GM19324 (cell line): ENCODE measurements at regions not wholly inside any gene's neighbourhood (a gene's known extent, or its start where the extent isn't known, plus 50 kb on each side); places are given as distances from the start of the nearest gene placed in this dataset.

ENCODE experiments used
- ATAC-seq: cut with Tn5 transposase; IDR thresholded peaks from one replicate; pipeline ENCODE4 v1.9.1; 2021; ENCODE audit warnings: mild to moderate bottlenecking, moderate library complexity; ENCODE audit not compliant: unreplicated experiment, low FRiP score

- no peak for ATAC-seq
These were observed 166.9 kb upstream of the IL12A start for GRCh38 chr3:159821736-159822135.

- no peak for ATAC-seq
These were observed 164.9 kb upstream of the IL12A start for GRCh38 chr3:159823780-159824179.

DNA sequence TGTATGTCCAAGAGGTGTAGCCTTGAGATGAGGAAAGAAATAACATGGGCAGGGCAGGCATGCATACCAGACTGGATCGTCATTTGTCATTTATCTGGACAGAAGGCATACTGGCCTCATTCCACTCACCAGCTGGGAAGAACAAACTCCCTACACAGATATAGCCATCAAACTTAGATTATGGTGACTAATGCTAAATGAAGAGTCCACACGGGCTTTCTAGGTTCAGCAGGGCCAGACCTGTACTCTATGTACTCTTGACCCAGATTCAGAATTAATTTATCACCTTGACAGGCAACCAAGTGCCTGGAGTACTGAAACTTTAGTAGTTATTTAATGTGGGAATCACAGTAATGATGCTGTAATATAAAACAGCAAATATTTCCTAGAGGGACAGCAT lies 164.3 kb upstream of the IL12A start:
- ATAC-seq, result no peak

DNA sequence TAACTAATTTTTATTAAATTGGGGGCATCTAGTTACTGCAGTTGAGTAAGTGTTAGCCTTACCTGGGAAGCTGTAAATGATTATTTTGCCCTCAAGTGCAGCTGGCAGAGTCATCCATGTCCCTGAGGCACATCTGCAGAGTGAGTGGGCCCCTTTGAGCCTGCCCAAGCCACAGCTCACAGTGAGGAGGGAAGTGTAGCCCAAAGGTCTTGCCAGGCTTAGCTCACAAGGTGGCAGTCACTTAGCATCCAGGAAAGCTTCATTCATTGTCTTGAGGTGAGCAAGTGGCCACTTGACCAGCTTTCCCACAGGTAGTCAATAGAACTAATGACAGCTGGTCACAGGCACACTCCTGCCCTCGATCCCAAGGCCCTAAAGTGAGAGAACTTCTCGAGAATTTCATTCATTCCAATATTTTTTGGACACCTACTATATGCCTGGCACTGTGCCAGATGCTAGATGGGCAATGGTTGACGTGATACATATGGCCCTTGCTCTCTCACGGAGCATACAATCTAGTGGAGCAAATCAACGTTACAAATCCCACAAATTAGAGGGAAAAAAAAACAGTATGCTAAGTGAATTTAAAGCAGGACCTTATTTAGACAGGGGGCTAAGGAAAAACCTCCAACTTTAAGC lies 163.3 kb upstream of the IL12A start:
- ATAC-seq, result no peak

- ATAC-seq, result no peak
These were observed 160.1 kb upstream of the IL12A start for GRCh38 chr3:159828542-159828943.

DNA sequence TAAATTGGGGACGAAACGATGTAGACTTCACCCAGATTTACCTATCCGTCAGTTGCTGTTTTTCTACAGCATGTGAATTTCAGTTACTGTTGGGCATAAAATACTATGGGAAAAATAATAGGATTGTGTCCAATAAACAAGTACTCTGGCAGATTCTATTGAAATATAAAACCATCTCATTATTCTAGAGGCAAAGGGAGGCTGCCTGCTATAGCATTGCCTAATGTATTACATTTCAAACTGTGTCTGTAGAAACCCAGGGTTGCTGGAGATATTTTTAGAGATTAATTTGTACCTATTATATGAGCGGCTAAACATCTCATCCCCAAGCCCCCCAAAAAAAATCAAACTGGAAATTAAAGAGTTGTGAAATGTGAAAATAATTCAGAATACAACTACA lies 159.6 kb upstream of the IL12A start:
- no peak for ATAC-seq

DNA sequence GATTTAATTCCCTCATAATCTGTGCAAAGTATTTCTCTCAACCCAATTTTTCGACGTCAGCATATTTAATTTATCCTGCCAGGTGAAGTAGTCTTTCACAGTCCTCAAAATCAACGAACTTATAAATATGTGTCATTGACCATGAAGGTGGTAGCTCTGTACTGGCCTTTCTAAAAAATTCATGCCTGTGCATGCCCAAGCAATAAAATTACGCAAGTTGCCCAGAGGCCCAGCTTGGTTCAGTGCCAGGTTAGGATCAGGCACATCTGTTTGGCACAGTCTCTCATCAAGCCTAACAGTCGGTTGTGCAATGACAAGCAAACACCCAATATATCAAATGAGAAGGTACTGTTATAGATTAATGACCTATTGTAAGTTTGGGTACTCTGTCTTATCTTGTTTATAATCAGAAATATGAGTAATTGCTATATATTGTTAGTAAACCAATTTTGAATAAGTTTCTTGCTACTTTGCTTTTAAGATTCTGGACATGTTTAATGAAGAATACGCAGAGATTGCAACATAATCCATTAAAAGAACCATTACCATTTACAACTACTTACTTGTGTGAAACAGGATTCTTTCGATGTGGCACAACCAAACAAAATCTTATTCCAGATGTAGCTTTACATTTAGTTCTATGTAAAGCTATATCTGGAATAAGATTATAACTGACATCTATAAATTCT lies 159.0 kb upstream of the IL12A start:
- ATAC-seq, result no peak

DNA sequence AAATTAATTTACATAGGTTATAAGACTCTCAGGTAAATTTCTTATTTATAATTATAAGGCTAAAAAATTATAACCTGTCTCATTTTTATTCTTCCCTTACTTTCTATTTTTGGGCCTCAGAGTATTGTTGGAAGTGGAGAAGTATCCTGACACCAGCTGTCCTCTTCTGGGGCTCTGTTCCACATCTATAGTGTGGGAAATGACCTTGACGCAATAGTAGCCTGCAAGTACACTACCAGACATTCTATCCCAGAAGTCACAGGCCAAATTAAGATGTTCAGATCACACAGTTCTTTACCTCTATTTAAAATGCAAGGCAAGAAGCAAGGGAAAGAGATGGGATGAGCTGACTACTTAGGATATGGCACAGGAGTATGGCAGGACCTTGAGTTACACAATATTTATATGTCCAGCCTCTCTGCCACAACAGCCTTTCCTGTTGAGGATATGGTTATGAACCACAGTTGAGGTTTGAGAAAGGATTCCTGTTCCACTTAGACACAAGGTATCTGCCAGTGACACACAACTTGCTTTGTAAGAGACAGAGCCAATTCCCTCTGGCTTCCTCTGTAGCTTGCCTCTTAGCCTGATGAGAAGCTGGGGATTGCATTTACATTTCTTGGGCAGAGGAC lies 158.0 kb upstream of the IL12A start:
- ATAC-seq, result no peak

GRCh38 chr3:159831466-159831865 lies 157.2 kb upstream of the IL12A start:
- ATAC-seq, result no peak

- peak; percentile 90 for ATAC-seq
These were observed 156.6 kb upstream of the IL12A start for GRCh38 chr3:159832024-159832423.

DNA sequence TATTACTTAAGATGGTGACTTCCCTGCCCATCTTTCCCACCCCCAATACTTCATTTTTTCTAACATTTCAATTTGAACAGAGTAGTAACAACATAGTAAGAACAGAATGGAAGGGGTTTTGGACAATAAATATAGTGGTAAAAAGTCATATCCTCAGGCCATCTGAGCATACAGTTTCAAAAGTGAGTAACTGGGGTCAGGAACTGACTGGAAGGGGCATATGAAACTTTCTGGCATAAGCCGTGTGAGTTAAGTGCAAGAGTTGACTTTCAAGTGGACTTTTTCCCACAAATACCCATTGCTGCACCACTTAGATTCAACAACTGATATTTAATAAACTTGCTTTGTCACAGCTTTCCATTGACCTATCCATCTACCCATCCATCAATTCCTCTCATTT lies 153.5 kb upstream of the IL12A start:
- ATAC-seq, result no peak

GRCh38 chr3:159837725-159838124 lies 150.9 kb upstream of the IL12A start:
- no peak for ATAC-seq

GRCh38 chr3:159838938-159839337 lies 149.7 kb upstream of the IL12A start:
- ATAC-seq, result no peak

DNA sequence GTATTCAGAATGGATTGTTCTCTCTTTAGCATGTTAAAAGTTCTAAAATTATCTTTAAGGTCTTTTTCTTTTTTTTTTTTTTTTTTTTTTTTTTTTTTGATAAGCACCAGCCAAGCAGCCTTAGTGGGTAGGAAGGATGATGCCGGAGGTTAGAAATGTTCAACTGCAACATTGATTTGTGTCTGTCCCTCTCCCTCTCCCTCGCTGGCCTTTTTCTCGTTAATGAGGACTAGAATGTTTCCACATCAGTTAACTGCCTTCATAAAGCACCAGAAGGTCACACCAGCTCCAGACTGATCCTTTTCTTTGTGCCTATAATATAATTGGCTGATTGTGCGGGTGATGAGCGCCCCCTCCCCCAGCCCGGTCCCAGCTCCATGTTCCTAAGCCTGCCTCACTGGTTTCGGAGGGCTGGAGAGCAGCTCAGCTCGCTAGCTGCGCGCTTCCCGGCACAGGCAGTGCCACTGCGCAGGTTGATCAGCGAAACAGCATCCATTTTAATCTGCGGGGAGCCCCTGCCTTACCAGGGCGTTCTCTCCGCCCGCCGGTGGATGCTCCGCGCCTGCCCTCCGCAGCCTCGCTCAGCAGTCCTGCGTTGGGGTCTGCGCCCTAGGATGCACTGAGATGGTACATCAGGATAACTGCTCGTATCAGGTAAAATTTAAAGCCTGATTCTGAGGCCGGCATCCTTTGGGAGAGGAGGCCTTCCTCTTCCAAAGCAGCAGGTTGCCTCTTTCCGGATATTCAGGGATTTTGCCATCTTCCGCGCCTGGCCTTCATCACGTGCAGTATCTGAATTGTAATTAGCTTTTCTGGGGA lies 148.9 kb upstream of the IL12A start, which contains the start of gene SCHIP1:
TSS of gene SCHIP1 (plus strand) at position 301 of the 819 bp plus-strand sequence.
- no peak for ATAC-seq

GRCh38 chr3:159840703-159841299 lies 147.8 kb upstream of the IL12A start:
- ATAC-seq, result no peak

DNA sequence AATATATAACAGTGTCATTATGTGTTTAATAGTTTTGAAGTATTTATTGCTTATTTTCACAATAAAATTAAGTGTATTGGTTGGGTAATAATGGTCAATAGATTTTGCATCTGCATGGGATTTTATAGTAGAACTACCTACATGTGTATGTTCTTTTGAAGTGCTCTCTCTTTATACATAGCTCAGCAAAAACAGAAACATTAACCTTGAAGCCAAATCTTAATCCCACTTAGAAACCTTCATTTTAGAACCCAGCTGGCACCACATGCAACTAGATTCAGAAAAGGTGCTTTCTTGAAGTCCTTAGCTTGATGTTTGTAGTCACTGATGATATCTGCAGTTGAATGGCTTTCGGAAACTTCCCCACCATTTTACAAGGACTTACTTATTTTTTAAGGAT lies 146.9 kb upstream of the IL12A start:
- no peak for ATAC-seq

- ATAC-seq, result no peak
These were observed 144.6 kb upstream of the IL12A start for GRCh38 chr3:159843840-159844730.

DNA sequence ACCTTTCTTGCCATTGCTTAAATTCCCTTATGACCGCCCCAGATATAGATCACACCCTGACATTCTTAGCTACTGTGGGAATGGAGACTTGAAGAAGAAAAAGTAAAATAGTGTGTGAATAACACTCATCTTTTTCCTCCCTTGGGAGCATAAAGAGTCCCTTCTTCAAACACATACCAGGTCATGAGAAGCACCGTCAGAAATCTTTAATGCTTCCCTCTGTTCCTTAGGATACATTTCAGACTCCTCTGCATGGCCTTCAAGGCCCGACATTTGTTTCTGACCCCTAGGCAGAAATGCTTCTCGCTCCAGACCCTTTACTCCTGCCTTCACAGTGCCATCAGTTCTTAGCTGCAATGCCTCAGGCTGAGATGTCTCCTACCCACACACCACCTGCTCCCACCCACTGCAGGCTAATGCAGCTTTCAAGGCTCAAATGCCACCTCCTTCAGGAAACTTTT lies 143.8 kb upstream of the IL12A start:
- no peak for ATAC-seq

GRCh38 chr3:159845737-159846136 lies 142.9 kb upstream of the IL12A start:
- no peak for ATAC-seq

- no peak for ATAC-seq
These were observed 142.4 kb upstream of the IL12A start for GRCh38 chr3:159846255-159846654.
